Loucy (cell line): ENCODE measurements at regions not wholly inside any gene's neighbourhood (a gene's known extent, or its start where the extent isn't known, plus 50 kb on each side); places are given as distances from the start of the nearest gene placed in this dataset.

Source experiments
- H2AFZ ChIP-seq: fragments of 200-600 bp; sonication (generic); 2 replicates; pipeline ENCODE4 v1.6.0; 2016; ENCODE audit warnings: antibody characterized with exemption, mild to moderate bottlenecking, low read length, moderate library complexity
- H3F3A ChIP-seq: fragments of 200-600 bp; 2 replicates; pipeline ENCODE4 v1.6.0; 2016; ENCODE audit warnings: antibody characterized with exemption, low read depth, mild to moderate bottlenecking
- H3K27me3 ChIP-seq: fragments of 200-600 bp; sonication (generic); 2 replicates; pipeline ENCODE4 v1.6.1; 2014; ENCODE audit warnings: low read length, mild to moderate bottlenecking; ENCODE audit not compliant: insufficient read depth, poor library complexity, severe bottlenecking
- H3K36me3 ChIP-seq: fragments of 200-600 bp; sonication (generic); 2 replicates; pipeline ENCODE4 v1.6.1; 2016; ENCODE audit warnings: low read length; ENCODE audit not compliant: insufficient read depth
- H3K4me1 ChIP-seq: fragments of 200-600 bp; sonication (generic); 2 replicates; pipeline ENCODE4 v1.5.1; 2014; ENCODE audit warnings: low read length, mild to moderate bottlenecking; ENCODE audit not compliant: insufficient read depth, poor library complexity, severe bottlenecking
- H3K4me2 ChIP-seq: fragments of 200-600 bp; sonication (generic); 2 replicates; pipeline ENCODE4 v1.6.0; 2014; ENCODE audit warnings: antibody characterized with exemption, low read length, low read depth, mild to moderate bottlenecking; ENCODE audit not compliant: poor library complexity, severe bottlenecking
- H3K4me3 ChIP-seq: fragments of 200-600 bp; sonication (generic); 2 replicates; pipeline ENCODE4 v1.5.1; 2014; ENCODE audit warnings: low read length, mild to moderate bottlenecking, mixed read lengths; ENCODE audit not compliant: poor library complexity, severe bottlenecking
- H3K79me2 ChIP-seq: fragments of 200-600 bp; sonication (generic); 2 replicates; pipeline ENCODE4 v1.6.1; 2014; ENCODE audit warnings: low read length; ENCODE audit not compliant: insufficient read depth
- H3K9ac ChIP-seq: fragments of 200-600 bp; sonication (generic); 2 replicates; pipeline ENCODE4 v1.6.0; 2014; ENCODE audit warnings: mild to moderate bottlenecking, low read depth, low read length, moderate library complexity; ENCODE audit not compliant: poor library complexity, severe bottlenecking
- H3K9me2 ChIP-seq: fragments of 200-600 bp; sonication (generic); replicated peaks from 2 replicates; pipeline ENCODE4 v1.6.1; 2016; ENCODE audit warnings: low read depth, low read length, mixed read lengths
- H3K9me3 ChIP-seq: fragments of 200-600 bp; sonication (generic); 2 replicates; pipeline ENCODE4 v1.6.1; 2014; ENCODE audit warnings: mild to moderate bottlenecking, antibody characterized with exemption, low read length, low read depth; ENCODE audit not compliant: insufficient read depth
- H4K20me1 ChIP-seq: fragments of 200-600 bp; sonication (generic); 2 replicates; pipeline ENCODE4 v1.6.0; 2014; ENCODE audit warnings: antibody characterized with exemption, low read length, mild to moderate bottlenecking; ENCODE audit not compliant: insufficient read depth, poor library complexity, severe bottlenecking
- CTCF ChIP-seq: fragments of 200-600 bp; sonication (generic); conservative IDR thresholded peaks from 2 replicates; pipeline ENCODE4 v1.5.1; 2014; ENCODE audit warnings: mild to moderate bottlenecking, antibody characterized with exemption, low read length
- EZH2phosphoT487 ChIP-seq: fragments of 200-600 bp; IDR thresholded peaks from 2 replicates; pipeline ENCODE4 v1.6.1; 2018; ENCODE audit warnings: antibody characterized with exemption, mild to moderate bottlenecking, moderate library complexity, borderline replicate concordance

- no peak overlapping the region for H3K9ac ChIP-seq
- H3K9me3 ChIP-seq: no peaks in the 10 kb centered on the region
- no peaks in the 10 kb centered on the region for H3K4me1 ChIP-seq
- H3F3A ChIP-seq: no peaks in the 10 kb centered on the region
- no peaks in the 10 kb centered on the region for H3K9me2 ChIP-seq
- H4K20me1 ChIP-seq: no peaks in the 10 kb centered on the region
- no peak for TF ChIP-seq CTCF
- no peak for TF ChIP-seq EZH2phosphoT487
- no peaks in the 10 kb centered on the region for H3K27me3 ChIP-seq
- H3K4me2 ChIP-seq: no peak overlapping the region
- H3K36me3 ChIP-seq: no peaks in the 10 kb centered on the region
- no peak overlapping the region for H2AFZ ChIP-seq
- no peak overlapping the region for H3K4me3 ChIP-seq
- H3K79me2 ChIP-seq: no peaks in the 10 kb centered on the region
Observed at GRCh38 chr5:110956280-110956912, 115.1 kb upstream of the TSLP start.

- no peaks in the 10 kb centered on the region for H3K27me3 ChIP-seq
- no peaks in the 10 kb centered on the region for H3K9me3 ChIP-seq
- no peak overlapping the region for H2AFZ ChIP-seq
- H3K4me1 ChIP-seq: no peaks in the 10 kb centered on the region
- no peaks in the 10 kb centered on the region for H3K79me2 ChIP-seq
- no peaks in the 10 kb centered on the region for H3K36me3 ChIP-seq
- no peak for TF ChIP-seq CTCF
- TF ChIP-seq EZH2phosphoT487: no peak
- no peak overlapping the region for H3K9ac ChIP-seq
- no peaks in the 10 kb centered on the region for H4K20me1 ChIP-seq
- no peaks in the 10 kb centered on the region for H3K9me2 ChIP-seq
- H3K4me3 ChIP-seq: no peak overlapping the region
- no peaks in the 10 kb centered on the region for H3F3A ChIP-seq
- no peak overlapping the region for H3K4me2 ChIP-seq
Observed at GRCh38 chr5:110956913-110957813, 114.3 kb upstream of the TSLP start.

GRCh38 chr5:110957934-110958333 lies 113.6 kb upstream of the TSLP start:
- no peaks in the 10 kb centered on the region for H3F3A ChIP-seq
- no peaks in the 10 kb centered on the region for H4K20me1 ChIP-seq
- H3K9me3 ChIP-seq: no peaks in the 10 kb centered on the region
- TF ChIP-seq EZH2phosphoT487 (no peak), CTCF (no peak)
- no peaks in the 10 kb centered on the region for H3K27me3 ChIP-seq
- H3K4me2 ChIP-seq: no peak overlapping the region
- H3K9ac ChIP-seq: no peak overlapping the region
- no peak overlapping the region for H2AFZ ChIP-seq
- H3K36me3 ChIP-seq: no peaks in the 10 kb centered on the region
- no peak overlapping the region for H3K4me3 ChIP-seq
- no peaks in the 10 kb centered on the region for H3K4me1 ChIP-seq
- H3K79me2 ChIP-seq: no peaks in the 10 kb centered on the region
- no peaks in the 10 kb centered on the region for H3K9me2 ChIP-seq
